D341Med (cell line): ENCODE measurements at regions not wholly inside any gene's neighbourhood (a gene's known extent, or its start where the extent isn't known, plus 50 kb on each side); places are given as distances from the start of the nearest gene placed in this dataset.
A peak's percentile ranks its signal among the peaks of the same experiment; 100 is the strongest.

ENCODE experiments used
- DNase-seq: peaks from one replicate; pipeline ENCODE4 v3.0.0; 2012; ENCODE audit warnings: low spot score

DNA sequence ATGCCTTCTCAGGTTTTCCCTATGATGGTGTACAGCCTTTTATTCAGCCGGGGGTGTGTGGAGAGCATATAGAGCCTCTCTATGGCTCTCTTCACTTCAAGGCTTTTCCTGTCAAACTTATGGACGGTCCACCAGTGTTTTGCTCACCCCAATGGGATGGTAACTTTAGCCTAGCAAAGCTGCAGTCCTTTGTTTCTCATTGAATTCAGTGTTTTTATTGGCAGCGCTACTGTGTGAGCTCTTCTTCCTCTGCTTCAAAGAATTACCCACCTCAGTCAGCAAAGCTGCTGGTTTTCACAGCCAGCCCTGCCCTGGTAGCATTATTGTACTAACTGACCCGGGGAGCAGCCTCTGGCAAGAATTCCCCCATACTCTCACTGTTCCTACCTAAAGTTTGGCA, 145.3 kb upstream of the RRP15 start:
- no peak for DNase-seq

DNA sequence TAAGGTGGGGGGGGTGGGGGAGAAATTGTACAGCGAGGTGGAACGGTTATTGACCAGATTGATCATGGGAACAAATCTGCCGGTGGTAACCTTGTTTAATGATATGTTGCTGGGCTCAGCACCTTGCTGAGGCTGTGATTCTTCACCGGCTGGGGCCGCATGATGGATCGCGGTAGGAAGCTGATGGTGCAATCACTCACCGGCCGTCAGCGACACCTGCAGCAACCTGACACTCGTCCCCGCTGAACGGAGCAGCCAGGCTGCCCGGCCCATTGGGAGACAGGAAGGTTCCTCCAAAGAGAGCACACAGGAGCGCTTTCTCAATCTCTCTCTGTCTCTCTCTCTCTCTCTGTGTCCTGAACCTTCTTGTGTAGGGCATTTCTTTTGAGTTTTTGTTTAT, 128.5 kb upstream of the RRP15 start:
- peak; percentile 24 for DNase-seq

DNA sequence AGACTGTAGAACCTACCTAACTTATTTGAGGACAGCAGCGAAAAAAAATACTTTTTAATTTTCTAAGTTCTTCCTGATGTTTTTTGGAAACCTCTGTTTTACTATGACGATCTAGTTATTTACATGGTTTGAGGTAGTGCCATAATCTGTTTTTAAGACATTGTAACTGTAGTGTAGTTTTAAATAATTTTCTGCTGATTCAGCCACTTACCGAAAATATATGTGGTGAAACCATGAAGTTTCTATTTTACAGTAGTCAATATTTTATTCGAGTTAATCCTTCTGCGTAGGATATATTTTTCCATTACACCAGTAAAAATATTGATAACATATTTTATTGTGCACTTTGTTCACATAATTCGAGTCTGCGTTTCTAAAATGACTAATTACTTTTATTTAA, 121.7 kb upstream of the RRP15 start:
- no peak for DNase-seq

DNA sequence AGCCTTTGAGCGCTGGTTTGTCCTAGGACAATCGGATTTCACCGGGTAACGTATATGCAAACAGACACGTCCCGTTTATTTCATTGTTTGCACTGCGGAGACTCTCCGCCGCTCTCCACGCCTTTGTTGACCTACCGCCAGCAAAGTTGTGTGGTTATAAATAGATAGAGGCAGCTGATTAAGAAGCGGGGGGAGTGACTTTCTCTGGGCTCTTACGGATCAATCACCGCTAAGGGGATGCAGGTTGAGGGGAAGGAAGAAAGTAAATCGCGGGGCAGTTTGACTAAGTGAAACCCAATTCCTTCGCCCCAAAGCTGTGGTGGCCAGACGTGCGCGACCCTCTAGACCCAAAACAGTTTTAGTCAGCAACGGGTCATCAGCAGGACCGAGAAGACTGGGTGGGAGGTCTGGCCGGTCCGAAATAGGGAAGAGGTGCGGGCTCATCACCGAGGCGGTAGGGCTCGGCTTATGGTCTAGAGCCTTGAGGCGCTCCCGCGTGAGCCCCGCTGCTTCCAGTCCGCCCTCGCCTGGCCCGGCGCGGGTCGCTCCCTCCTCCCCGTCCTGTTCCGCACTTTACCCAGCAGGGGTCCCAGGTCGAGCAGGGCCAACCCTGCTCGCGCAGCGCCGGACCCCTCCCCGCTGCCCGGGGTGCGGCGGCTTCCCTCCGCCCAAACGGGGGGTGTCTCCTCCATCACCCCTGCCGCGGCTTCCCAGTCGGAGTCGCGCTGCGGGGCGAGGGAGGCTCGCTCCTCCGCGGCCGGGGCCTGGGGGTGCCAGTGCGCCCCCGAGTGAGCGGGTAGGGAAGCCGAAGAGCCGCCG, 120.8 kb upstream of the RRP15 start:
- peak; percentile 76 for DNase-seq

DNA sequence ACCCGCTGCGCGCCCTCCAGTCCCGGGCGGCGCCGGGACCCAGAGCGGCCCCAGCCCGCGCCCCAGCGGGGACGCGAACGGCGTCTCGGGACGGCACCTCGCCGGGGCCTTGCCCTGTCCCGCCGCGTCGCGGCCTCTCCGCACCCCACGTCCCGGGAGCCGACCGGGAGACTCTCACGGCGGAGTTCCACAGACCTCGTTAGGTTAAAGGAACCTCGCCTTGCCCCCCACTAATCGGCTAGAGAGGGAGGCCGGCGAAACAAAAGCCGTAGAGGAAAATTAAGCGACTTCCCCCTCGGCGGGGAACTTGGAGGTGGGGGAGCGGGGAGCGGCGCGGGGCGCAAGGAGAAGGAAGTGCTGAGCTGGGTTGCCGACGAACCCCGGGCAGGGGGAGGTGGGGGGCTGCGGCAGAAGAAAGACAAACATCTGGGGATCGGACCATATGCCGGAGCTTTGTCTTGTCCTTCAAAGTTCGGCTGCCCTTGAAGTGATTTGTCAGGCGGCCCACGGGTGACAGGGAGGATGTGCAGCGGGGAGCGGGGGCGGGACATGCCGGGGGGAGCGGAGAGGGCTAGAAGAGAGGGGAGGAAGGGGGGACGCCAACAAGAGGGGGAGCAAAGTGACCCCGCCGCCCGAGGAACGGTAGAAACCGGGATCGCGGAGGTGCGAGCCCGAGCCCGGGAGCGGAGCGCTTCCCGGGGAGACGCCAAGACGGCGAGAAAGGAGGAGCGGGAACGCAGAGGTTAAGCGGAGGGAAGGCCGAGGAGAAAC, 120.0 kb upstream of the RRP15 start:
- peak; percentile 78 for DNase-seq

DNA sequence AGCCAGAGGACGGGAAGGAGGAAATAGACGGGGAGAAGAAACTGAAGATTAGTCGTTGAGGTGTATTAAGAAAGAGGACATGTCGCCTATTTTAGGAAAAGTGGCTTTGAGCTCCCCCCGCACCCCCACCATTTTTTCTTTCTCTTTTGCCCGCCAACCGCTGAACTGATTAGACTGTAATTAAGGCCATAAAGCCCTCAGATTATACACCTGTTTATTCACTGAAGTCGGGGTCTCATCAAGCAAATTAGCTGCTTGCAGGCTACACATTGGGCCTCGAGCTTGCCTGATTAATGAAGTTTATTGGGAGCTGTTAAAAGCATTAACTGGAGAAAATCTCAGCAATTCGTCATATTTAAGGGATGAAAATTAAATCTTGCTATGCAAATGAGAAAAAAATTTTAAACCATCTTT, 119.4 kb upstream of the RRP15 start:
- peak; percentile 32 for DNase-seq

DNA sequence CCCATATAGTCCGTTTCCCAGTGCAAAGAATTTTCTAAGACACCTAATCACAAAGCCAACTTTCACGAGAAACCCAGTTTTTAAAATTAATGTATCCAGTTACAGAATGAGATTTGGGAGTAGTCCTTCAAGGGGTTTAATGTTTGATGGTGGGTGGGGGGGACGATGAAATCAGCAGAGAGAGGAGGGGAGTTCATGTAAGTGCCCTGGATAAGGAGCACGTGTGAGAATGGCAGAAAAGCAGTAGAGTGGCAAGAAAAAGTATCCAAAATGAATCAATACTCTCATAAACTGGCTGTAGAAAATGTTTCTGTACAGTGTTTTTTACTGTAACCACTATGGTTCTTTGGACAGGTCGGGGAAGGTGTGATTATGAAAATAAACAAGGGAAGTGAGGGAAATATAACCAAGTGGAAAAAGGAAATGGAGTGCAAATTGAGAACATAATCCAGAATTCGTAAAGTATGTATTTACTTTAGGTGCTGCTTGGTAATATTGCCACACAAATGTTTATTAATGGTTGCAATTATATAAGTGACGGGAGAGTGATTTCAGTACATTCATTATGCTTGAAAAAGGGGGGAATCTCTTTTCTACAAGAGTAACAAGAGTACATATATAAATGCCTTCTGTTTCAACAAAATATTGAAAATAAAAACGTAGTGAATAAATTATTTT, 118.7 kb upstream of the RRP15 start:
- no peak for DNase-seq

DNA sequence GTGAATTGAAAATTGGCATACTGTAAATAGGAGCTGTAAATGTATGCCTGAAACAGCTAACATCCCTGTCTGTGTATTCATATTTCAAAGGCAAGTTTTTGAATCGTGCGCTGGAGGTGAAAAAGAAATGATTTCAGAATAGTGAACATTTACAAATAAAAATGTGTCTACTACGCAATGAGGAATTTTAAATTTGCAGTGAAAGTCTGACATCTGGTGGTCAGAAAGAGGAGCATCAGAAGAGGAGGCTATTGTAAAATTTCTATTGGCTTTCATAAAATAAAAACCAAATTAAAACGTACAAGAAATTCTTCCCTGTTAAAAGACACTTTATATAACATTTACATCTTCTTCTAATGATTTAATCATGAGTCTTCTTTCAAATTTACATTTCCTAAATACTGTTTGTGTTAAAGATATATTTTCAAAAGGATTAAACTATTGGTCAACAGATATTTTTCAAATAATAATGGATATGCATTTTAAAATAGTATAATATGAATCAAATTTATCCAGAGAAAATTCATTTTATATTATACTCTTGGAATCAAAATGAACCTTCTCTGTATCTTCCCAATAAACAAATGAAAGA, 113.7 kb upstream of the RRP15 start:
- no peak for DNase-seq

DNA sequence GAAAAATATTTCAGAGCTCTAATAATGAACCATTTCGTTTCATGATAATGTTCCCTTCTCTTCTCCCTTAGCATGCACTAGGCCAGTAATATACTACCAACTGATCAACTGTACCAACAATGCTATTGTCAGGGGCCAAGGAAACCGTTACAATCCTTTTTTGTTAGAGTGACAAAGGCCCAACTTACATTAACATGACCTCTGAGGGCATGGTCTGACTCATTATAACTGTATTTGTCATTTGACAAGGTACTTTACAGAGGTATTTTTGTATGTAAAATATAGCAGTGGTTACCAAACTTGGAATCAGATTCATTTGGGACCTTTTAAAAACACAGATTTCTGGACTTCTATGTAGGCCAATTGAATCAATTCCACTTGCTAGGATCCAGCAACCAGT, 102.6 kb upstream of the RRP15 start:
- DNase-seq: no peak

DNA sequence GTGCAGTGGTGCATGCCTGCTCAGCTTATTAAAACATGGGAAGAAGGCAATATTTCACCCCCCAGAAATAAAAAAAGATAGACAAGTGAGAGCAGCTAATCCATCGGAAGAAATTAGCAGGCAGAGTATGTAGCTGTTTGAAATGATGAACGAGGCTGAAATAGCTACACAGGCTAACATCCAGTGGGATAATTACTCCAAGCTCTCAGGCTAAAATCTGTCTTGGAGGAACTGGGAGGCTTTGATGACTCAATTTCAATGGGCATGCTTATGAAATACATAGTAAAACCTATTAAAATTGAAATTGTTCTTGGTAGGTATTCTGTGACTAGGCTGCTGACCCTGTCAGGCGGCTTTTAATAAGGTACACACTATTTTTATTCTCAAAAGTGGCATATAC, 84.1 kb upstream of the RRP15 start:
- DNase-seq: no peak

DNA sequence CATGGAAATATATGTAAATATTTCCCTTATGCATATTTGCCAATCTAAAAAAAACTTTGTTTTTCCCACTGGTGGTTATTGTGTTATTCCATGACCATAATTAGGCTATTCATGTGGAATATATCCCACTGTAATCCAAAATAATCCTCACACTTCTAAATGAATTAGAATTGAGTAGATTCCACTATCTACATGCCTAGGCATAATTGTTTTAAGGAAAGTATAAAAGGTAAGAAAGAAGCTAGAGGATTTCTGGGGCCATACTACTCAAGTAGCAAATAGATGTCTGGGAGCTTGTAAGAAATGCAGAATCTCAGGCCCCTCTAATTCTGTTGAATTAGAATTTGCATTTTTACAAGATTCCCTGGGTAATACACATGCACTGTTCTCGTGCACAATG, 83.5 kb upstream of the RRP15 start:
- no peak for DNase-seq

DNA sequence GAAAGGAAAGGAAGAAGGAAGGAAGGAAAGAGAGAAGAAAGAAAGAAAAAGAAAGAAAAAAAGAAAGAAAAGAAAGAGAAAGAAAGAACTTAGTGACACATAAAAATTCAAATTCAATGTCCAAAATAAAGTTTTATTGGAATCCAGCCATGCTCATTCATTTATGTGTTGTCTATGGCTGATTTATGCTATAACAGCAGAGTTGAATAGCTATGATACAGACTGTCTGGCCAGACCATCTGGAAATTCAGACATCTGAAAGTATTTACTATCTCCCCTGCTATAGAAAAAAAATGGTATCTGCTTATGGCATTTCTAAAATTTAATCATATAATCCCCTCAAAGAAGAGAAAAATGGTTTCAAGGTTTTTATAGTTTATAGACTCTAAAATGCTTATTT, 79.4 kb upstream of the RRP15 start:
- DNase-seq: no peak

DNA sequence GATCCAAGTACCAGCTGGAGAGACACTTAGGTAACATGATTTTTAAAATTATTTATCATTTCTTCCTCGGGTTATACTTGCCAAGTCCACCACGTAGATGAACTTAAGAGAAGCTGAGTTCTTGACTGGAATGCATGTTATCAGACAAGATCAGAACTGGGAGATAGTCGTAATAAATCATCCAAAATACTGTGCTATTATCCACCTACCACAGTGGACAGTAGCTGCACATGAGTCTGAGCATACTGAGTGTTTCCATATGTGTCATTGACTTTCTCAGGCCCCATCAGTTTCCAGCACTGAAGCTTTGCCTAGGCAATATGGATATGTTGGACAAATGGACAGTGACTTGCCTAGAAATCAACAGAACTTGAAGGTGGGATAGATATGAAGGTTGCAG, 77.9 kb upstream of the RRP15 start:
- DNase-seq: no peak

DNA sequence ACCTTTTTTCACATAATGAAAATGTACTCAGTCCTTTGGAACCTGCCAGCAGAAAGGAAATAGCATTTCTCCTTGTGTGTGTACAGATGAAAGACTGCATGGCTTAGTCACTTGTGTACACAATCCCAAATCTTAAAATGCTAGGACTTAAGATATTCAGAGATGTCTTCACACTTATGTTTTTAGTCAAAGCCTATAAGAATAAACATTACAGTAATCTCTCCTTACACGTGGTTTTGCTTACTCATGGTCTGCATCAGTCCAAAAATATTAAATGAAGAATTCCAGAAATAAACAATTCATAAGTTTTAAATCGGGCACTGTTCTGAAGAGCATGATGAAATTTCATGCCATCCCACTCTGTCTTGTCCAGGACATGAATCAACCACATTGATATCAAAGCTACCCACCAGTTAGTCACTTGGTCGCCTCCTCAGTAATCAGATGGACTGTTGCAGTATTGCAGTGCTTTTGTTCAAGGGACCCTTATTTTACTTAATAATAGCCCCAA, 75.7 kb upstream of the RRP15 start:
- no peak for DNase-seq

DNA sequence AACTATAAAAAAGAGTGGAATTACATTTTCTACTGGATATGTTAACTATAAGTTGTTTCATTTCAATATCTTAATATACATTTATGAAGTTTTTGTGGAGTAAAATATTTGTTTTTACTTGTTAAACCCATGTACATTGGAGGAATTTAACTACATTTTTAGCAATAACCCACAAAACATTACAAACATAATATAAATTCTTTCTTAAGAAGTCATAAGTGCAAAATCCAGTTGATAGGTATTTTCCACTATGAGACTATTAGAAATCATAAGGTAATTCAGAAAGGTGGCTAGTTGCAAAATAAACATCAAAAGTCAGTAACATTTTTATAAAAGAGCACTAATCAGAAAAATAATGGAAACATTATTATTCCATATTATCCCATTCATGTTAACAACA, 73.9 kb upstream of the RRP15 start:
- DNase-seq: no peak

DNA sequence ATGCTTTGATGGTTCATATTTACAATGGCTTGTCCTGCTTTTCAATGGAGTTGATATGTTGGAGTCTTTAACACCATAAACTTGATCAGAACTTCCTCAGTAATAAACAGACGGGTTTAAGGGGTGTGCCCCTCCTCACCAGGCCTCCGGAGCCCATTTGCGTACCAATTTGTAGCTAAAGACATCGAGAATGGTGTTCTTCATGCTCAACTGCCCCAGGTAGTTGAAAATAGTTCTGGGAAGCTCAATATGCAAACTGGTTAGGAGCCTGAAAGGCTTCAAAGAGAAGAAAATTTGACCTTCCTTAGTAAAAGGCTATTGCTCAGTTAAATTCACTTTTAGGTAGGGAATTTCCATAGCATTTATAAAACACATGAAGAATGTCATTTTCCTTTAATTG, 68.1 kb upstream of the RRP15 start:
- no peak for DNase-seq

DNA sequence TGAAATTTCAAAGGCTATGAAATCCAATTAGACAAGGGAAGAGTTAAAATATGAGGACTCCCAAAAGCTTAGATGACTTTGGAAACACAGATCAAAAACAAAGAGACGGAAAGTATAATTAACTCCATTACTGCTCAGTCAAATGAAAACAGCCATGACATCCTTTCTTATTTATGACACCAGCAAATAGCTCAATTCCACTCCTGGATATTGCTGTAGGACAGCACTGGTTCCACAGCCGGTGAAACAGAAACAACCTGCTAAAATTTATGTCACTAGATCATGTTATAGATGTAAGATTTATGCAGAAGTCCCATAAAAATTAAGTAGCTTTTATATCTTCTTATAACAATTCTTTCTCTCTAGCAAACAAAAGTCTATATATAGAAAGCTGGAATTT, 65.6 kb upstream of the RRP15 start:
- DNase-seq: no peak

DNA sequence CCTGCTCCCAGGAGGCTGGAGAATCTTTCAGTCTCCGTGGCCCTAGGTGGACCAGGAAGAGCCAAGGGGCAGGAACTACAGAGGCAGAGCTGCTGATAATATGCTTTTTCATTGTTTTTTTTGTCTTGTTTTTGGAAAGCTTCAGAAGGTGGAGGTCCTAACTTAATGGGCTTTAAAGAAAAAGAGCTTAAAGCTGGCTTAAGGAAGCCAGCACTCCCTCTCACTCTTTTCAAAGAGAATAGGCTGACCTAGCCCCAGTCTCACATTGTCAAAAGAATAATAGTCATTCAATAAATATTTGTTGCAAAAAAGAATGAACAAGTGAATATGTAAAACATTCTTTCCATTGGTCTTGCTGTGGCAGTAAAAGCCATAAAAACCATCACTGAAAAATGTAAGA, 61.0 kb upstream of the RRP15 start:
- no peak for DNase-seq

DNA sequence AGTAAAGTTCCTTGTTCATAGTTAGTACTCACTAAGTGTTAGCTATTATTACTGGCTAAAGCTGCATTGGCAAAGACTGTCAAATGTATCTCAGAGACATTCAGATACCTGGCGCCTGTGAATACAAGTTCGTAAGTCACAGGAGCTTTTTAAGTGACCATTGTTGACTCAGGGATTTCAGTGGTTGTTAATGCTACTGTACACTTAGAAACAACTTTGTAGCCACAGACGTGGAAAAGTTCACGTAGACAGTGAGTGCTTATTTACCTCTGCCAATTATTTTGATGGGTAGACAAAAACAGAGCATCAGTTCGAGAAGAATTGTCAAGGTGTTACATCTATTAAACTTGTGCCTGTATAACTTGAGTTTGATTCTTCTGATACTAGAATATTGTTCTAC, 59.1 kb upstream of the RRP15 start:
- no peak for DNase-seq
